Endometrium (tissue), 2 donors: ENCODE measurements at regions not wholly inside any gene's neighbourhood (a gene's known extent, or its start where the extent isn't known, plus 50 kb on each side); places are given as distances from the start of the nearest gene placed in this dataset.
"Not testable (repeated sequence)": the region's sequence is repeated elsewhere in the genome, so short reads cannot be mapped to it uniquely, and the experiment has no call there.

Source experiments
- FAIRE-seq: peaks from 2 replicates; lab custom pipeline; 2012; peaks lifted over from hg19 to GRCh38; lab: Jason Lieb, UNC
- donor health status: control.
- donor health status: control.

GRCh38 chr14:40367717-40368116 is 935.5 kb upstream of the FBXO33 start:
- FAIRE-seq: no peak

GRCh38 chr14:40365305-40365704 is 933.1 kb upstream of the FBXO33 start:
- FAIRE-seq: no peak

- FAIRE-seq: no peak
These were observed 930.6 kb upstream of the FBXO33 start for GRCh38 chr14:40362856-40363255.

- no peak for FAIRE-seq
These were observed 922.5 kb upstream of the FBXO33 start for GRCh38 chr14:40354754-40355153.

GRCh38 chr14:40348104-40348503 is 915.9 kb upstream of the FBXO33 start:
- not testable (repeated sequence) for FAIRE-seq

GRCh38 chr14:40347675-40348074 is 915.4 kb upstream of the FBXO33 start:
- FAIRE-seq: no peak

GRCh38 chr14:40346275-40346674 is 914.0 kb upstream of the FBXO33 start:
- FAIRE-seq: no peak

GRCh38 chr14:40345334-40345733 is 913.1 kb upstream of the FBXO33 start:
- no peak for FAIRE-seq

GRCh38 chr14:40340708-40341107 is 908.5 kb upstream of the FBXO33 start:
- no peak for FAIRE-seq

- no peak for FAIRE-seq
These were observed 904.6 kb upstream of the FBXO33 start for GRCh38 chr14:40336846-40337245.

GRCh38 chr14:40326519-40326918 is 894.3 kb upstream of the FBXO33 start:
- not testable (repeated sequence) for FAIRE-seq

- no peak for FAIRE-seq
These were observed 886.0 kb upstream of the FBXO33 start for GRCh38 chr14:40318211-40318719.

- FAIRE-seq: no peak
These were observed 885.5 kb upstream of the FBXO33 start for GRCh38 chr14:40317690-40318089.

GRCh38 chr14:40312296-40312695 is 880.1 kb upstream of the FBXO33 start:
- FAIRE-seq: no peak

- no peak for FAIRE-seq
These were observed 876.9 kb upstream of the FBXO33 start for GRCh38 chr14:40309124-40309523.

GRCh38 chr14:40308240-40308639 is 876.0 kb upstream of the FBXO33 start:
- FAIRE-seq: no peak

GRCh38 chr14:40296821-40297220 is 864.6 kb upstream of the FBXO33 start:
- no peak for FAIRE-seq

GRCh38 chr14:40292664-40293063 is 860.4 kb upstream of the FBXO33 start:
- FAIRE-seq: no peak

- no peak for FAIRE-seq
These were observed 850.0 kb upstream of the FBXO33 start for GRCh38 chr14:40282196-40282595.

- no peak for FAIRE-seq
These were observed 848.4 kb upstream of the FBXO33 start for GRCh38 chr14:40280652-40281051.

GRCh38 chr14:40273417-40273816 is 841.2 kb upstream of the FBXO33 start:
- FAIRE-seq: no peak

- no peak for FAIRE-seq
These were observed 839.2 kb upstream of the FBXO33 start for GRCh38 chr14:40271480-40271879.

- FAIRE-seq: no peak
These were observed 837.2 kb upstream of the FBXO33 start for GRCh38 chr14:40269436-40269835.

- no peak for FAIRE-seq
These were observed 836.0 kb upstream of the FBXO33 start for GRCh38 chr14:40268236-40268635.

- FAIRE-seq: no peak
These were observed 832.9 kb upstream of the FBXO33 start for GRCh38 chr14:40265096-40265495.
